Mesenchymal stem cell (in vitro differentiated cells and primary cell): ENCODE measurements at regions not wholly inside any gene's neighbourhood (a gene's known extent, or its start where the extent isn't known, plus 50 kb on each side); places are given as distances from the start of the nearest gene placed in this dataset.

ENCODE experiments used
- DNase-seq: peaks from one replicate; pipeline ENCODE4 v3.0.0-alpha.2; 2013
- H2AFZ ChIP-seq: one replicate; pipeline ENCODE4 v1.6.1; 2013; ENCODE audit warnings: low read depth, mild to moderate bottlenecking, control low read depth, inconsistent platforms, low read length, moderate library complexity
- H2AK5ac ChIP-seq: 2 replicates; pipeline ENCODE4 v1.6.1; 2013; ENCODE audit warnings: low read length, moderate library complexity, mild to moderate bottlenecking, inconsistent platforms; ENCODE audit not compliant: severe bottlenecking
- H2BK120ac ChIP-seq: one replicate; pipeline ENCODE4 v1.6.1; 2013; ENCODE audit warnings: low read depth, mild to moderate bottlenecking, inconsistent platforms, low read length, moderate library complexity
- H2BK12ac ChIP-seq, 2 experiments: one replicate each; pipeline ENCODE4 v1.6.1; 2013; ENCODE audit warnings: inconsistent platforms in 2 of 2, low read length in 2 of 2, mild to moderate bottlenecking in 2 of 2, moderate library complexity in 2 of 2, control low read depth in 1 of 2
- H2BK15ac ChIP-seq: one replicate; pipeline ENCODE4 v1.6.1; 2013; ENCODE audit warnings: mild to moderate bottlenecking, low read depth, inconsistent platforms; ENCODE audit not compliant: poor library complexity, severe bottlenecking
- H2BK5ac ChIP-seq: 2 replicates; pipeline ENCODE4 v1.6.1; 2013; ENCODE audit warnings: low read depth, mild to moderate bottlenecking, low read length, control low read depth, inconsistent platforms; ENCODE audit not compliant: poor library complexity, severe bottlenecking
- H3K14ac ChIP-seq, 2 experiments: one replicate each; pipeline ENCODE4 v1.6.1; 2013; ENCODE audit warnings: inconsistent platforms in 2 of 2, low read length in 2 of 2, control low read depth in 1 of 2, mild to moderate bottlenecking in 1 of 2, moderate library complexity in 1 of 2
- H3K18ac ChIP-seq, 2 experiments: one replicate each; pipeline ENCODE4 v1.6.1; 2013; ENCODE audit warnings: inconsistent platforms in 2 of 2, low read length in 2 of 2, control low read depth in 1 of 2, low read depth in 1 of 2, mild to moderate bottlenecking in 1 of 2
- H3K23ac ChIP-seq, 2 experiments: one replicate each; pipeline ENCODE4 v1.6.1; 2013; ENCODE audit warnings: inconsistent platforms in 2 of 2, low read length in 2 of 2, mild to moderate bottlenecking in 2 of 2, moderate library complexity in 2 of 2, control low read depth in 1 of 2
- H3K27ac ChIP-seq: 2 replicates; pipeline ENCODE4 v1.5.1; 2013; ENCODE audit warnings: mild to moderate bottlenecking, moderate library complexity, low read length, control low read depth, inconsistent platforms; ENCODE audit not compliant: poor library complexity, severe bottlenecking
- H3K27me3 ChIP-seq, 2 experiments: 2 replicates each; pipeline versions ENCODE4 v1.6.1 to v1.7.0; 2013; ENCODE audit warnings: low read length in 2 of 2, mild to moderate bottlenecking in 2 of 2, moderate library complexity in 2 of 2, control low read depth in 1 of 2, inconsistent platforms in 1 of 2; ENCODE audit not compliant: control insufficient read depth in 1 of 2, insufficient read depth in 1 of 2
- H3K36me3 ChIP-seq, 2 experiments: 2 replicates each; pipeline versions ENCODE4 v1.6.1 to v1.7.0; 2013; ENCODE audit warnings: low read length in 2 of 2, control low read depth in 1 of 2, inconsistent platforms in 1 of 2, low read depth in 1 of 2, mild to moderate bottlenecking in 1 of 2; ENCODE audit not compliant: insufficient read depth in 2 of 2, control insufficient read depth in 1 of 2
- H3K4ac ChIP-seq, 2 experiments: one replicate each; pipeline ENCODE4 v1.6.1; 2013; ENCODE audit warnings: inconsistent platforms in 2 of 2, low read length in 2 of 2, mild to moderate bottlenecking in 2 of 2, moderate library complexity in 2 of 2, control low read depth in 1 of 2, low read depth in 1 of 2
- H3K4me1 ChIP-seq: 2 replicates; pipeline ENCODE4 v1.6.1; 2013; ENCODE audit warnings: low read depth, low read length, control low read depth; ENCODE audit not compliant: control insufficient read depth, insufficient read depth
- H3K4me2 ChIP-seq: 2 replicates; pipeline ENCODE4 v1.6.1; 2013; ENCODE audit warnings: low read length, mild to moderate bottlenecking, inconsistent platforms; ENCODE audit not compliant: poor library complexity, severe bottlenecking
- H3K4me3 ChIP-seq, 2 experiments: 2 replicates each; pipeline versions ENCODE4 v1.5.1 to v1.7.0; 2013; ENCODE audit warnings: low read length in 2 of 2, mild to moderate bottlenecking in 2 of 2, control low read depth in 1 of 2, low read depth in 1 of 2; ENCODE audit not compliant: insufficient read depth in 1 of 2
- H3K79me1 ChIP-seq: replicated peaks from 2 replicates; pipeline ENCODE4 v1.6.1; 2013; ENCODE audit warnings: mild to moderate bottlenecking, control low read depth, low read length, inconsistent platforms; ENCODE audit not compliant: poor library complexity, severe bottlenecking
- H3K9ac ChIP-seq: 2 replicates; pipeline ENCODE4 v1.7.0; 2013; ENCODE audit warnings: mild to moderate bottlenecking, low read length, moderate library complexity
- H3K9me3 ChIP-seq: 2 replicates; pipeline ENCODE4 v1.7.0; 2013; ENCODE audit warnings: mild to moderate bottlenecking, low read length; ENCODE audit not compliant: control insufficient read depth
- H4K8ac ChIP-seq: one replicate; pipeline ENCODE4 v1.6.1; 2013; ENCODE audit warnings: inconsistent platforms, mild to moderate bottlenecking, low read length, moderate library complexity
- H4K91ac ChIP-seq: one replicate; pipeline ENCODE4 v1.6.1; 2013; ENCODE audit warnings: mild to moderate bottlenecking, low read length, inconsistent platforms
- WGBS: methylation state at CpG from one replicate; pipeline ENCODE4 v1.1.7; 2013; ENCODE audit warnings: mixed read lengths; 5-methylcytosine and 5-hydroxymethylcytosine counted together

GRCh38 chr4:87901422-87901992 is 68.7 kb downstream of the MEPE start:
- Histone ChIP-seq H3K79me1 (no peaks in the 10 kb centered on the region), H3K4me1 (peaks cover 2% of the 10 kb centered on the region), H2AFZ (no peak overlapping the region), H3K4me2 (no peak overlapping the region), H4K91ac (no peak overlapping the region), H3K4me3 (no peak overlapping the region), H4K8ac (no peak overlapping the region), H3K23ac (no peak overlapping the region), H3K9ac (no peak overlapping the region), H3K9me3 (no peaks in the 10 kb centered on the region), H3K18ac (no peak overlapping the region), H2AK5ac (no peak overlapping the region), H2BK5ac (no peak overlapping the region), H2BK15ac (no peak overlapping the region), H3K36me3 (no peaks in the 10 kb centered on the region), H2BK12ac (no peak overlapping the region), H3K27me3 (peaks cover 0 to 48% of the 10 kb centered on the region in 2 experiments), H2BK120ac (no peak overlapping the region), H3K4ac (no peak overlapping the region), H3K14ac (no peak overlapping the region), H3K27ac (no peak overlapping the region)
- WGBS: 60% methylated on average over 1 of the region's 1 CpG
- no peak for DNase-seq

DNA sequence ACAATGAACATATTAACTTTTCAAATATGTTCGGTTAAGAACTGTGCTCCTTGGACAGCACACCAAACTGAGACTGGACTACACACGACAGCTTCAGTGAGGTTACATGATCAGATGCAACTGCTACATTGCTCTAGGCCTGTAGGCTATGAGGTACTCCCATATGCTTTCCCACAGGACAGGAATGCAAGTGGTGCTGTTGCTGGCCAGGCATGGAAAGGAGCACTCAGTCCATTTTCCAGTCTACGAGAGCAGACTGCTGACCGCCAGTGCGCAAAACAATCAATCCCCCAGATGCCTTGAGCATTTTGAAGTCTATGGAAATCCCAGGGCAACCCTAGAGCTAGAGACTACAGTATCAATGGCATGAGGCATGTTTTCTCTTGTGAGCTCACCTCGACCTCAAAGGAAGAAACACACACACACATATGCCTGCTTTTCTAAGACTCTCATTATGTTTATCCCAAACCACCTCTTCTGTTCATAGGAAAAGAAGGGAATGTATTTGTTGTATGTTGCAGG is 70.8 kb upstream of the SPP1 start:
- no peak overlapping the region for H3K9ac ChIP-seq
- H3K9me3 ChIP-seq: no peaks in the 10 kb centered on the region
- H4K91ac ChIP-seq: no peak overlapping the region
- no peak overlapping the region for H3K14ac ChIP-seq
- H3K4ac ChIP-seq: no peak overlapping the region
- H3K36me3 ChIP-seq: no peaks in the 10 kb centered on the region
- no peak overlapping the region for H2BK15ac ChIP-seq
- no peak overlapping the region for H2AK5ac ChIP-seq
- H3K4me3 ChIP-seq: no peak overlapping the region
- no peaks in the 10 kb centered on the region for H3K79me1 ChIP-seq
- H4K8ac ChIP-seq: no peak overlapping the region
- no peak overlapping the region for H2AFZ ChIP-seq
- no peak overlapping the region for H2BK5ac ChIP-seq
- H3K18ac ChIP-seq: no peak overlapping the region
- H3K27ac ChIP-seq: no peak overlapping the region
- H3K4me2 ChIP-seq: no peak overlapping the region
- H3K4me1 ChIP-seq: no peaks in the 10 kb centered on the region
- WGBS: 97% methylated on average over 5 of the region's 6 CpGs
- no peak overlapping the region for H2BK120ac ChIP-seq
- H3K27me3 ChIP-seq: peaks cover 0 to 46% of the 10 kb centered on the region in 2 experiments
- H3K23ac ChIP-seq: no peak overlapping the region
- no peak for DNase-seq
- H2BK12ac ChIP-seq: no peak overlapping the region

DNA sequence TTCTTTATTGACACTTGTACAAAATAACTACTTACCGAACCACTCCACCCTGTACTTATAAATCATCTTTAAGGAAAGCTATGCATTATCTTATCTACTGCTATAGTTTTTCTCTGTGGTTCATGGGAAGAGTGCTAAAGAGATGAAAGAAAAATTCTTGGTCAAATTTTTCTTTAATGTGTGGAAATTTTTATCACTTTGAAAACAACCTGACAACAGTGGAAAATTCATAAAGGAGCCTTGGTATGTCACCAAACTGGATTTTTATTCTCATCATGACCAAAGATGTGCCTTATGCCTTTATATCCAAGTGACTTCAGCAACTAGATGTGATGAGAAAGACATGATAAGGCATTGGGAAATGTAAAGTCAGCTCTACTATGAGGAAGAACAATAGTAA is 67.2 kb upstream of the SPP1 start:
- Histone ChIP-seq H3K14ac (no peak overlapping the region), H4K8ac (no peak overlapping the region), H3K36me3 (no peaks in the 10 kb centered on the region), H3K4me1 (peaks cover 2% of the 10 kb centered on the region), H3K27me3 (peaks cover 0 to 34% of the 10 kb centered on the region in 2 experiments), H2BK15ac (no peak overlapping the region), H3K9me3 (no peaks in the 10 kb centered on the region), H4K91ac (no peak overlapping the region), H2BK120ac (no peak overlapping the region), H3K4me2 (no peak overlapping the region), H3K9ac (no peak overlapping the region), H3K4ac (no peak overlapping the region), H2BK5ac (no peak overlapping the region), H3K18ac (no peak overlapping the region), H3K79me1 (no peaks in the 10 kb centered on the region), H2AFZ (no peak overlapping the region), H3K4me3 (no peak overlapping the region), H3K23ac (no peak overlapping the region), H3K27ac (no peak overlapping the region), H2BK12ac (no peak overlapping the region), H2AK5ac (no peak overlapping the region)
- no peak for DNase-seq
- WGBS: 43% methylated on average over 1 of the region's 1 CpG

DNA sequence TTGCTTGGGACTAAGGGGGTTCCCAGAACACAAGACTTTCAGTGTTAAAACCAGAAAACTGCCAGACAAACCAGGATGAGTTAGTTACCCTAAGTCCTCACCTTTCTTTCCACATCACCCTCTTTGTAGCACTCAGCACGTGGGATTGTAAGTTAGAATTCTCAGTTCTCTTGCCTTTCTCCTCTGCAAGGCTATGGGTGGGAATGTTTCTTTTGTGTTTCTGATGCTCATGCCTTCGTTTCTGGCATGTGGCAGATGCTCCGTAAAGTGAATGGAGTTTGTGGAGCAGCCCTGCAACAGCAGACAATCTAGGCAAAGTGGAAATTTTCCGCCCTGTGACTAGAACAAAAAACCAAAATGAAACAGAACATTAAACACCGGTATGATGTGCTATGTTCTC is 64.7 kb upstream of the SPP1 start:
- 75% methylated on average over 4 of the region's 5 CpGs for WGBS
- no peaks in the 10 kb centered on the region for H3K9me3 ChIP-seq
- no peak overlapping the region for H2BK15ac ChIP-seq
- no peak overlapping the region for H3K9ac ChIP-seq
- H3K18ac ChIP-seq: no peak overlapping the region
- H3K79me1 ChIP-seq: no peaks in the 10 kb centered on the region
- peak overlapping the region; percentile 59 for H2AFZ ChIP-seq
- H3K36me3 ChIP-seq: no peaks in the 10 kb centered on the region
- no peak overlapping the region for H3K4me3 ChIP-seq
- no peak overlapping the region for H3K23ac ChIP-seq
- no peak overlapping the region for H3K14ac ChIP-seq
- H3K27ac ChIP-seq: peak overlapping the region; percentile 10
- H2BK120ac ChIP-seq: peak overlapping the region; percentile 6
- H3K4me1 ChIP-seq: peaks cover 2% of the 10 kb centered on the region
- H3K27me3 ChIP-seq: peaks cover 0 to 17% of the 10 kb centered on the region in 2 experiments
- no peak overlapping the region for H3K4ac ChIP-seq
- no peak overlapping the region for H2AK5ac ChIP-seq
- H4K8ac ChIP-seq: no peak overlapping the region
- H4K91ac ChIP-seq: no peak overlapping the region
- no peak for DNase-seq
- H2BK5ac ChIP-seq: no peak overlapping the region
- no peak overlapping the region for H3K4me2 ChIP-seq
- peak overlapping the region; percentile 18 to 59 for H2BK12ac ChIP-seq
